ENCODE measurements at regions not wholly inside any gene's neighbourhood (a gene's known extent, or its start where the extent isn't known, plus 50 kb on each side); places are given as distances from the start of the nearest gene placed in this dataset.

DNA sequence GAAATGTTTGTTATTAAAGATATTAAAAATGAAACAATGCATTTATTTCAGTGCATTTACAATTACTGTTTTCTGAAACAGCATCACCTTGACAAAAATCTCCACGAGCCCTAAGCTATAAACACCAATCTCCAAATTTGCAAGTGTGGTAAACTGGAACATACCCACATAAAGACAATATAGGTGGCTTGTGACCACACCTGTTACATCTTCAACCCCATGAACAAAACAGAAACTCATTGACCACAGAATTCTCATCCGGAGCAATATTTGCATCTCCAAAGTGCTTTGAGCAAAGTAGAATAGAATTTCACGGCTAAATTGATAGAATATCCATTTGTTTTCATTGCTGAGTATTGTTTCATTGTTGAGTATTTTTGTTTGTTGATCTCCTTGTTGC, 375.2 kb upstream of the FLRT2 start:
- TF ChIP-seq POLR2A (IDR thresholded peaks at IDR 0.05; ENCODE audit: low read depth, low read length) (no peak), EZH2 (IDR thresholded peaks at IDR 0.05; ENCODE audit: borderline replicate concordance, low read depth, low read length, severe bottlenecking) (no peak), POLR2AphosphoS5 (IDR thresholded peaks at IDR 0.05; ENCODE audit: insufficient read depth, low read depth, low read length) (no peak)
- TF ChIP-seq, protein P1, sequence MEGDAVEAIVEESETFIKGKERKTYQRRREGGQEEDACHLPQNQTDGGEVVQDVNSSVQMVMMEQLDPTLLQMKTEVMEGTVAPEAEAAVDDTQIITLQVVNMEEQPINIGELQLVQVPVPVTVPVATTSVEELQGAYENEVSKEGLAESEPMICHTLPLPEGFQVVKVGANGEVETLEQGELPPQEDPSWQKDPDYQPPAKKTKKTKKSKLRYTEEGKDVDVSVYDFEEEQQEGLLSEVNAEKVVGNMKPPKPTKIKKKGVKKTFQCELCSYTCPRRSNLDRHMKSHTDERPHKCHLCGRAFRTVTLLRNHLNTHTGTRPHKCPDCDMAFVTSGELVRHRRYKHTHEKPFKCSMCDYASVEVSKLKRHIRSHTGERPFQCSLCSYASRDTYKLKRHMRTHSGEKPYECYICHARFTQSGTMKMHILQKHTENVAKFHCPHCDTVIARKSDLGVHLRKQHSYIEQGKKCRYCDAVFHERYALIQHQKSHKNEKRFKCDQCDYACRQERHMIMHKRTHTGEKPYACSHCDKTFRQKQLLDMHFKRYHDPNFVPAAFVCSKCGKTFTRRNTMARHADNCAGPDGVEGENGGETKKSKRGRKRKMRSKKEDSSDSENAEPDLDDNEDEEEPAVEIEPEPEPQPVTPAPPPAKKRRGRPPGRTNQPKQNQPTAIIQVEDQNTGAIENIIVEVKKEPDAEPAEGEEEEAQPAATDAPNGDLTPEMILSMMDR (IDR thresholded peaks at IDR 0.05; ENCODE audit: extremely low read depth in 1 of 2, insufficient read depth in 1 of 2, low read depth in 1 of 2, low read length in 2 of 2): no peak
